ENCODE measurements at regions not wholly inside any gene's neighbourhood (a gene's known extent, or its start where the extent isn't known, plus 50 kb on each side); places are given as distances from the start of the nearest gene placed in this dataset.

- ChIA-PET POLR2A (ENCODE audit: unreplicated experiment) (interaction anchor here (0.5 to 0.8 kb wide), 2 partner anchors 105 to 117 kb away, joined by 6 to 7 read pairs; no protein-coding TSS in a partner anchor), CTCF (no interaction called here)
- no peak overlapping the region for H3K27ac ChIP-seq
- no peaks in the 10 kb centered on the region for H4K20me1 ChIP-seq (ENCODE audit: insufficient read depth)
- H3K9me3 ChIP-seq (ENCODE audit: insufficient read depth, low read depth), result no peaks in the 10 kb centered on the region
- TF ChIP-seq CTCF (conservative IDR thresholded peaks at IDR 0.05), result no peak
- TF ChIP-seq EZH2 (IDR thresholded peaks at IDR 0.05; ENCODE audit: low read depth), result no peak
- H3K27me3 ChIP-seq (ENCODE audit: insufficient read depth, low read depth), result no peaks in the 10 kb centered on the region
- H3K4me3 ChIP-seq, result no peak overlapping the region
- H3F3A ChIP-seq (ENCODE audit: insufficient read depth, low read depth), result no peaks in the 10 kb centered on the region
- no peak overlapping the region for H3K4me2 ChIP-seq
- no TSS peak for BruUV-seq (replicated peaks)
- no peak overlapping the region for H2AFZ ChIP-seq
- H3K79me2 ChIP-seq (ENCODE audit: low read depth), result no peaks in the 10 kb centered on the region
- no peaks in the 10 kb centered on the region; the same call in 1 of the 2 replicates for H3K9me2 ChIP-seq (ENCODE audit: insufficient read depth)
- intact Hi-C loops (cut with micrococcal nuclease; ENCODE audit: unreplicated experiment), result no loop called here
- no peaks in the 10 kb centered on the region for H3K36me3 ChIP-seq (ENCODE audit: low read depth)
- no peak for DNase-seq
- no peaks in the 10 kb centered on the region for H3K4me1 ChIP-seq (replicated peaks; ENCODE audit: insufficient read depth)
These were observed 410.9 kb upstream of the SOX9 start for GRCh38 chr17:71709946-71710345.

DNA sequence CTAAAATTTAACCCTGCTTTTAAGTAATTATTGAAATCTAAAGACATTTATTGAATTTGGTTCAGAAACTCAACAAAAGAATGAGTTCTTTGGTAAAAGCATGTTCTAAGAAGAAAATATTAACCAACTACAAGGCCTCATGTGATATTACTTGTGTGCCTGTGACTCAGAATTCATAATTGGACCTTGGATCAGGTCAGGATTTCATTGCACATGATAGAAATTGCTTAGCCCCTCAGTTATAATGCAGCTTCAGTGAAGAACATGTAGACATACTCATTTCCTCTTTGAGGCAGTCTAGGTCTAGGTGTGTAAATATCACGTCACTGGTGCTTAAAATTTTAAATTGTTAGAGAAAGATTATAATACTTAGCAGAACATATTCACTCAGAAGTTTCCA, 410.0 kb upstream of the SOX9 start:
- Histone ChIP-seq H4K20me1 (ENCODE audit: insufficient read depth) (no peaks in the 10 kb centered on the region), H3K27me3 (ENCODE audit: insufficient read depth, low read depth) (no peaks in the 10 kb centered on the region), H2AFZ (no peak overlapping the region), H3K4me3 (no peak overlapping the region), H3K27ac (no peak overlapping the region), H3K9me2 (ENCODE audit: insufficient read depth) (no peaks in the 10 kb centered on the region; the same call in 1 of the 2 replicates), H3K9me3 (ENCODE audit: insufficient read depth, low read depth) (no peaks in the 10 kb centered on the region), H3K4me2 (no peak overlapping the region), H3F3A (ENCODE audit: insufficient read depth, low read depth) (no peaks in the 10 kb centered on the region), H3K36me3 (ENCODE audit: low read depth) (no peaks in the 10 kb centered on the region), H3K4me1 (replicated peaks; ENCODE audit: insufficient read depth) (no peaks in the 10 kb centered on the region), H3K79me2 (ENCODE audit: low read depth) (no peaks in the 10 kb centered on the region)
- ChIA-PET CTCF (no interaction called here), POLR2A (ENCODE audit: unreplicated experiment) (no interaction called here)
- DNase-seq, result no peak
- intact Hi-C loops (cut with micrococcal nuclease; ENCODE audit: unreplicated experiment), result no loop called here
- BruUV-seq (replicated peaks), result no TSS peak
- TF ChIP-seq EZH2 (IDR thresholded peaks at IDR 0.05; ENCODE audit: low read depth) (no peak), CTCF (conservative IDR thresholded peaks at IDR 0.05) (no peak)

DNA sequence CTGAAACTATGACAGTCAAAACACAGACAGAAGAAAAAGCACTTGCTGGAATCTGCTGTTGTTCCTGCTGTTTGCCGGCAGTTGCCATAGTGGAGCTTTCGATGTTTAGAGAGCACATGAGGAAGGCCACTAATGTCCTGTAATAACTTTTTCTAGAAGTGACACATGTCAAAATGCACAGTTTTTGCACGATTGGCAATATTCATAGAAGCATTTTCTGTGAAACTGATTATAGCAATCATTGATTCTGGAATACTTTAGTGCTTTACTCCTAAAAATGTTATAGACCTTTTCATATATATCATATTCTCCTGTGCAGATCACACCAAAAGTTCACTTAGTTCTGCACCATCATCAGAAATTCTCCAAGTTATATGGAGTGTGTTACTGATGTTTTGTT, 407.0 kb upstream of the SOX9 start:
- TF ChIP-seq CTCF (conservative IDR thresholded peaks at IDR 0.05) (no peak), EZH2 (IDR thresholded peaks at IDR 0.05; ENCODE audit: low read depth) (no peak)
- no peak for DNase-seq
- no peaks in the 10 kb centered on the region for H3K9me3 ChIP-seq (ENCODE audit: insufficient read depth, low read depth)
- H3K79me2 ChIP-seq (ENCODE audit: low read depth), result no peaks in the 10 kb centered on the region
- no peak overlapping the region for H3K4me3 ChIP-seq
- no peak overlapping the region for H3K4me2 ChIP-seq
- ChIA-PET POLR2A (ENCODE audit: unreplicated experiment) (no interaction called here), CTCF (no interaction called here)
- no TSS peak for BruUV-seq (replicated peaks)
- intact Hi-C loops (cut with micrococcal nuclease; ENCODE audit: unreplicated experiment), result no loop called here
- H3F3A ChIP-seq (ENCODE audit: insufficient read depth, low read depth), result no peaks in the 10 kb centered on the region
- H3K36me3 ChIP-seq (ENCODE audit: low read depth), result no peaks in the 10 kb centered on the region
- H3K27ac ChIP-seq, result no peak overlapping the region
- no peaks in the 10 kb centered on the region for H4K20me1 ChIP-seq (ENCODE audit: insufficient read depth)
- no peaks in the 10 kb centered on the region for H3K4me1 ChIP-seq (replicated peaks; ENCODE audit: insufficient read depth)
- H2AFZ ChIP-seq, result no peak overlapping the region
- no peaks in the 10 kb centered on the region for H3K27me3 ChIP-seq (ENCODE audit: insufficient read depth, low read depth)
- H3K9me2 ChIP-seq (ENCODE audit: insufficient read depth), result no peaks in the 10 kb centered on the region

Data from PC-9 (cell line).